Chondrocyte (in vitro differentiated cells): ENCODE measurements at regions not wholly inside any gene's neighbourhood (a gene's known extent, or its start where the extent isn't known, plus 50 kb on each side); places are given as distances from the start of the nearest gene placed in this dataset.

Experiments used
- DNase-seq: peaks from one replicate; pipeline ENCODE4 v3.0.0; 2021; ENCODE audit warnings: mixed read lengths, low spot score
- H3K27ac Mint-ChIP-seq: one replicate; pipeline ENCODE4 v1.8.0; 2021; ENCODE audit warnings: mild to moderate bottlenecking, moderate library complexity, mixed read lengths; ENCODE audit not compliant: unreplicated experiment
- H3K27me3 Mint-ChIP-seq: 2 replicates; pipeline ENCODE4 v1.8.0; 2021; ENCODE audit warnings: low read depth, mixed read lengths
- H3K36me3 Mint-ChIP-seq: 2 replicates; pipeline ENCODE4 v1.8.0; 2021; ENCODE audit warnings: low read depth, mixed read lengths
- H3K4me1 Mint-ChIP-seq: 2 replicates; pipeline ENCODE4 v1.8.0; 2021; ENCODE audit warnings: low read depth, mild to moderate bottlenecking, mixed read lengths
- H3K4me3 Mint-ChIP-seq: one replicate; pipeline ENCODE4 v1.8.0; 2021; ENCODE audit warnings: mild to moderate bottlenecking, moderate library complexity, mixed read lengths; ENCODE audit not compliant: unreplicated experiment
- H3K9me3 Mint-ChIP-seq: 2 replicates; pipeline ENCODE4 v1.8.0; 2021; ENCODE audit warnings: low read depth, mixed read lengths
- TF ChIP-seq, protein P1 (sequence below): fragments of 200-600 bp; sonication (generic); IDR thresholded peaks from 2 replicates; pipeline ENCODE4 v1.5.0; 2021; ENCODE audit warnings: antibody characterized with exemption, mild to moderate bottlenecking, moderate library complexity

DNA sequence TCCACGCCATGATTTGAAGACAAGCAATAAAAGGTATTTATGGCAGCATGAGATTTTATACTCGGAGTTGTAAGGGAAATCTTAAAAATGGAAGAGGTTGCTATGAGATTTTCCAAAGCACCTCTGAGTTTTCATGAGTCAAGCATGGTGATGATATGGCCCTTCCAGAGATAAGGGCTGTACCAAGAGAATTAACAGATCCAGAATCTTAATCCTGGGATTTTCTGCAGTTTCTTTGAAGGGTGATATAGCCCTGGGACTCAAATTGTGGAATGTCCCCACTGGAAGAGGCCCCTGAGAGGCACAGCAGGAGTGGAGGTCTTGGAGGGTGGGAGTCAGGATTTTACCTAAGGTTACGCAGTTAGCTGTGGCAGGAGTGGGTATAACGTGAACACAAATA, 243.3 kb downstream of the ZNF621 start:
- Mint-ChIP-seq H3K27ac (no peak overlapping the region), H3K27me3 (peaks cover 2% of the 10 kb centered on the region), H3K4me3 (no peak overlapping the region), H3K4me1 (peaks cover 9% of the 10 kb centered on the region), H3K9me3 (peaks cover 12% of the 10 kb centered on the region), H3K36me3 (no peaks in the 10 kb centered on the region)
- DNase-seq = no peak
- TF ChIP-seq, protein P1, sequence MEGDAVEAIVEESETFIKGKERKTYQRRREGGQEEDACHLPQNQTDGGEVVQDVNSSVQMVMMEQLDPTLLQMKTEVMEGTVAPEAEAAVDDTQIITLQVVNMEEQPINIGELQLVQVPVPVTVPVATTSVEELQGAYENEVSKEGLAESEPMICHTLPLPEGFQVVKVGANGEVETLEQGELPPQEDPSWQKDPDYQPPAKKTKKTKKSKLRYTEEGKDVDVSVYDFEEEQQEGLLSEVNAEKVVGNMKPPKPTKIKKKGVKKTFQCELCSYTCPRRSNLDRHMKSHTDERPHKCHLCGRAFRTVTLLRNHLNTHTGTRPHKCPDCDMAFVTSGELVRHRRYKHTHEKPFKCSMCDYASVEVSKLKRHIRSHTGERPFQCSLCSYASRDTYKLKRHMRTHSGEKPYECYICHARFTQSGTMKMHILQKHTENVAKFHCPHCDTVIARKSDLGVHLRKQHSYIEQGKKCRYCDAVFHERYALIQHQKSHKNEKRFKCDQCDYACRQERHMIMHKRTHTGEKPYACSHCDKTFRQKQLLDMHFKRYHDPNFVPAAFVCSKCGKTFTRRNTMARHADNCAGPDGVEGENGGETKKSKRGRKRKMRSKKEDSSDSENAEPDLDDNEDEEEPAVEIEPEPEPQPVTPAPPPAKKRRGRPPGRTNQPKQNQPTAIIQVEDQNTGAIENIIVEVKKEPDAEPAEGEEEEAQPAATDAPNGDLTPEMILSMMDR = no peak

DNA sequence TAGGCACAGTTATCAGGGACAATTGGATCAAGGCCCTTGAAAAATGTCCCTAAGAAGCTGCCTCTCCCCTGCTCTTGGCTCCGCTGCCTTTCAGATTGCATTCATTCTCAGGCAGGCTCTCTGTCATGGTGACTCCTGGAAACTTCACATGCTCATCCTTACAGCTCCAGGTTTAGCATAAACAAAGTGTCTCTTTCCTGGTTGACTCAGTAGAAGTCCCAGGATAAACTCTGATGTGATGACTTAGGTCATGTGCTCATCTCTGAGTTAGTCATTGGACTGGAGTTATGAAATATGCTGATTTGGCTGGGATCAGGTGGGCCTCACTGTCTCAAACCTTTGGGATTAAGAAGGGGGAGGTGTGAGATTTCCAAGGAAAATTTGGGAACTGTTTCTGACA, 243.8 kb downstream of the ZNF621 start:
- H3K27ac Mint-ChIP-seq = no peak overlapping the region
- H3K36me3 Mint-ChIP-seq = no peaks in the 10 kb centered on the region
- H3K9me3 Mint-ChIP-seq = peaks cover 10% of the 10 kb centered on the region
- peaks cover 9% of the 10 kb centered on the region for H3K4me1 Mint-ChIP-seq
- H3K4me3 Mint-ChIP-seq = no peak overlapping the region
- TF ChIP-seq, protein P1 = no peak
- peaks cover 2% of the 10 kb centered on the region for H3K27me3 Mint-ChIP-seq
- DNase-seq = no peak

DNA sequence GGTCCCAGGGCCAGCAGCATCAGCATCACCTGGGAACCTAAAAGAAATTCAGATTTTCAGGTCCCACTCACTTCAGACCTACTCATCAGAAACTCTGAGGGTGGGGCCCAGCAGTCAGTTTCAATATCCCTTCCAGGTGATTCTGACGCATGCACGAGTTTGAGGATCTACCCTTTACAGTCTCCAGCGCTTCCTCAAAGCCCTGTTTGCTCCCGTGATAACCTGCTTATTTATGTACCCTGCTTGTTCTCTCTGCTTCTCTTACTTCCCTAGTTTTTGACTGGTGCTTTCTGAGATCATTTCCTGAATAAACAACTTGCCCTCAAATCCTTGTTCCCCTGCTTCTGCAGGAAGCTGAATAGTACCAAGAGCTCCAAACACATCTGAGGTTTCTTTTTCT, 245.3 kb downstream of the ZNF621 start:
- H3K36me3 Mint-ChIP-seq = no peaks in the 10 kb centered on the region
- H3K4me3 Mint-ChIP-seq = no peak overlapping the region
- TF ChIP-seq, protein P1 = no peak
- no peak for DNase-seq
- no peaks in the 10 kb centered on the region for H3K9me3 Mint-ChIP-seq
- peaks cover 9% of the 10 kb centered on the region for H3K4me1 Mint-ChIP-seq
- H3K27me3 Mint-ChIP-seq = peaks cover 4% of the 10 kb centered on the region
- H3K27ac Mint-ChIP-seq = no peak overlapping the region

DNA sequence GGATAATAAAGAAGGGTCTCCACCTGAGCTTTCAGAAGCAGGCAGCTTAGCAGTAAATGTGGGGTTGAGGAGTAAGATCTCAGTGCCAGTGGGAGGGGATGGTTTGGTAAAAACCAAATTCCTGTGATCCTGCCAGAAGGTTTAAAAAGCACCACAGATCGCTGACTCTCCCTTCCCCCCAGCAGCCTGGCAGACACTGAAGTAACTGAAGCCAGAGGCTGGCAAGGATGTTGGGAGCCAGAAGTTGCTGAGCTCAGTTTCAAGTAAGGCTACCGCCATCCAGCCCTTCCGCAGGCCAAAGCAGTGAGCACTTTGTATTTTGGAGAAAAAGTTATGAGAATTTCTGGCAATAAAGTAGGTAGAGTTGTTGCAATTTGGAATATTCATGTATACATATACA, 246.4 kb downstream of the ZNF621 start:
- H3K27ac Mint-ChIP-seq = no peak overlapping the region
- no peak overlapping the region for H3K4me3 Mint-ChIP-seq
- peaks cover 4% of the 10 kb centered on the region for H3K27me3 Mint-ChIP-seq
- H3K4me1 Mint-ChIP-seq = peaks cover 12% of the 10 kb centered on the region
- TF ChIP-seq, protein P1 = no peak
- DNase-seq = no peak
- H3K36me3 Mint-ChIP-seq = no peaks in the 10 kb centered on the region
- no peaks in the 10 kb centered on the region for H3K9me3 Mint-ChIP-seq

DNA sequence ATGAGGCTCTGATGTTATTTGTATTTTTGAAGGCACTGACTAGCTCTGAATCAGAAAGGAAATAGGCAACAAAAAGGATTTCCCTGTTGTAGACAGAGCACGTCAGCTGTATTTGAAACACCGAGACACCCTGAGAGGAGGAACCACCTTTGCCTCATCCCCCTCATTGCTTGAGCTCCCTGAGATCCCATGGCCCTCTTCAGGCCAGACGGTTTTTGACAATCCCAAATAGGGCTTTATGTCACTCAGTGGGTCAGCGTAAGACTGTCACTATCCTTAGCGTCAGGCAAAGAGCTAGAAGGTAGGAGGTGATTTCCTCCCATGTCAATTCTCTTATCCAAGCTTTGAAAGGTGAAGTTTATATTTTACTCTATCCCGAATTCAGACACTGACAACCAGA, 254.3 kb downstream of the ZNF621 start:
- Mint-ChIP-seq H3K4me1 (peaks cover 35% of the 10 kb centered on the region), H3K27ac (no peak overlapping the region)
- DNase-seq = no peak

More for the DNA sequence above, 254.3 kb downstream of the ZNF621 start:
- no peak overlapping the region for H3K4me3 Mint-ChIP-seq
- H3K9me3 Mint-ChIP-seq = no peaks in the 10 kb centered on the region
- no peaks in the 10 kb centered on the region for H3K36me3 Mint-ChIP-seq
- TF ChIP-seq, protein P1 = no peak
- H3K27me3 Mint-ChIP-seq = peaks cover 7% of the 10 kb centered on the region
